Endothelial cell of umbilical vein (primary cell): ENCODE measurements at regions not wholly inside any gene's neighbourhood (a gene's known extent, or its start where the extent isn't known, plus 50 kb on each side); places are given as distances from the start of the nearest gene placed in this dataset.

Source experiments
- CTCF ChIP-seq, 2 donors: IDR thresholded peaks; 1 replicate in 1 of 2; 2 replicates in 1 of 2; pipeline ENCODE4 v1.5.1; 2011; ENCODE audit warnings: low read length in 2 of 2, mild to moderate bottlenecking in 2 of 2, moderate library complexity in 2 of 2, control low read depth in 1 of 2, inconsistent platforms in 1 of 2, low read depth in 1 of 2; ENCODE audit not compliant: insufficient read depth in 1 of 2; ENCODE audit errors: extremely low read depth in 1 of 2
- EZH2 ChIP-seq: IDR thresholded peaks from 2 replicates; pipeline ENCODE4 v1.6.1; 2012; ENCODE audit warnings: borderline replicate concordance, low read depth, mild to moderate bottlenecking, moderate library complexity, low read length, inconsistent platforms; ENCODE audit not compliant: severe bottlenecking
- FOS ChIP-seq: IDR thresholded peaks from 2 replicates; pipeline ENCODE4 v1.6.1; 2011; ENCODE audit warnings: mild to moderate bottlenecking, low read length, moderate library complexity, borderline replicate concordance; ENCODE audit not compliant: insufficient read depth
- MAX ChIP-seq: IDR thresholded peaks from 2 replicates; pipeline ENCODE4 v1.6.1; 2011; ENCODE audit not compliant: insufficient read depth, insufficient read length
- POLR2A ChIP-seq: IDR thresholded peaks from 2 replicates; pipeline ENCODE4 v1.6.1; 2012; ENCODE audit warnings: low read depth, mild to moderate bottlenecking, control low read depth, low read length
- POLR2AphosphoS5 ChIP-seq: IDR thresholded peaks from 2 replicates; pipeline ENCODE4 v1.6.1; 2012; ENCODE audit warnings: low read depth, mild to moderate bottlenecking, control low read depth, low read length, moderate library complexity; ENCODE audit not compliant: insufficient read depth

- TF ChIP-seq CTCF (IDR thresholded peaks at IDR 0.05; ENCODE audit: extremely low read depth in 1 of 2, insufficient read depth in 1 of 2, low read depth in 1 of 2, low read length in 2 of 2), result no peak
- TF ChIP-seq POLR2A, result no peak
- no peak for TF ChIP-seq EZH2
- no peak for TF ChIP-seq POLR2AphosphoS5
- no peak for TF ChIP-seq MAX
- TF ChIP-seq FOS, result no peak
These were observed 77.1 kb upstream of the NUDT4 start for GRCh38 chr12:93300611-93301021.
